ENCODE measurements at regions not wholly inside any gene's neighbourhood (a gene's known extent, or its start where the extent isn't known, plus 50 kb on each side); places are given as distances from the start of the nearest gene placed in this dataset.

DNA sequence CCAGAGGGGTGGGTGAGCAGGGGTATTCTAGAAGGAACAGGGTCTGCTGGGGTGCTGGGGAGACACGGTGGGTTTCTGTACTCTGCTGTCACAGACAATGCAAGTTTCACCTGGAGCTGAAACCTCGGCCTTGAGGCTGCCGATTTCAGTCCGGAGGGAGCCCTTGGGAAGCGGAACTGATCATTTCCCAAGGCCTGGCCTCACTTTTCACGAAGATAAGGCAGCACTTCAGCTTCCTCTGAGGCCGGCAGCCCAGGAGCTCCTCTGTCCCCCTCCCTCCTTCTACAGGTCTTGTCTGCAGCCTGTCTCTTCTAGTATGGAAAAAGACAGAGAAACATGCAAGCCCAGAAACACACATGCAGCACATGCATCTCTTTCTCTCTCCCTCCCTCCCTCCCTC lies 242.1 kb downstream of the CDC5L start:
- FAIRE-seq: no peak
- no peak for DNase-seq (ENCODE audit: low spot score in 2 of 2)

DNA sequence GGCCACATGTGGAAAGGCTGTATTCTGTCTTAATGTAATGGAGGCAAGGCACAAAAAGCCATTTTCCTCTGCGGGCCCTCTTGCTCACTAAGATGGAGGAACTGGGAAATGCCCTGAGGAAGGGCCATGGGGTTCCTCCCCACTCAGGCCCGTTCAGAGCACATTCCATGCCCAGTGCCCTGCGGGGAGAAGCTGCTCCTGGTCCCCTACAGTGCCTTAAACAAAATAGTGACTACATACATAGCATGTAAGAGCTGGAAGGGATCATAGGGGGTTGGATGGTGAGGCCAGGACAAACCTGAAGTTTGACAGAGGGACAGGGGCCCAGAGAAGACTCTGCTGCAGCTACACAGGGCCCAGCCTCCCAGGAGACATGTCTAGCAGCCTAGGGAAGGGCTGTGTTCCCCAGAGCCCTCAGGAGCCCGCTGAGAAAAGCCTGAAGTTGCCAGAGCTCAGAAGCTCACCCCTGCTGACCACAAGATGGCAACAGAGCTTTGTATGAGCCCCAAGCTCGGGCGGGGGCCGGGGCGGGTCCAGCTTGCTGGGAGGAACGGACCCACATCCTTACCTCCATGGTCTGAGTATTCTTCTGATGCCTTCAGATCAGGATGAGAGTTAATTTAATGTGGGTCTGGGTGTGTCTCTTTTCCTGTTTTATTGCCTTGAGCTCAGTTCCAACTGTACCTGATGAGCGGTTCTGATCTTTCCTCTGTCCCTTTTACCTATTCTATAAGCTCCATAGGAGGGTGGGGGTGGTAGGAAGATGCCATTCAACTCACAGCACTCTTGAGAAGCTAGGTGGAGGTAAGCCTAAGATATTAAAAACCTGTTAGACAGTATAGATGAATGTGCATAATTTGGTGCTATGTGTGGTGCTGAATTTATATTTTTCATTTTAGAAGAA lies 242.9 kb downstream of the CDC5L start:
- peak; percentile 19 to 56 for DNase-seq (ENCODE audit: low spot score in 2 of 2)
- no peak for FAIRE-seq

DNA sequence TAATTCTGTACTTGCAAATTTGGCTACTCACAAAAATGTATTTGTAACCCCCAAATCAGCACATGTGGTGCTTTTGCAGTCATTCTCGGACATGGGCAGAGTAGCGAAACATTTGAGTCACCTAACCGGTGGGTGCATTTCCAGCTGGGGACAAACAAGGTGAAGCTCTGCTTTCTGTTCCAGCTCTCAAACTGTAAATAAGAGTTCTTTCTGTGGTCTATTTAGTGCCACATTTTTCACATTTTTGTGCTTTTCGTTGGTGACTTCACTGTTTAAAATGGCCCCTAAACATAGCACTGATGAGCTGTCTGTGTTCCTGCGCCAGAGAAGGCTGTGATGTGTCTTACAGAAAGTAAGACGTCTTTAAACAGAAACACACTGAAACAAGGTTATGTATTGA lies 244.5 kb downstream of the CDC5L start:
- FAIRE-seq (no peak), DNase-seq (ENCODE audit: low spot score in 2 of 2) (no peak)

DNA sequence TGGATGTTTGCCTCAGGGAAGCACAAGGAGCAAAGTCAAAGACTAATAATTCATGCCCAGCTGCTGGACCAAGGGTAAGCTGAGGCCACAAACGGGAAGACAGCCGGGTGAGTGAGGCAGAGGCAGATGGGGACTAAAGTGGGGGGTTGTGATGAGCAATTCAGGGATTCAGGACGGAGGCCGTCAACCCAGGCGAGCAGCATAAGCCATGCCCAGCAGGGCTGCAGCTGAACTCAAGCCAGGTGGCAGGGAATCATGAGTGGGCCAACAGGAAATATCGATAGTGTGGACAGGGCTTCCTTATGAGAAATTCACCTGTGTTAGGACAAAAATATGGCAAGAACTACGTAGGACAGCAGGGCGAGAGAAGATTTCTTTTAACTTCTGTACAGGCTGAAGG lies 246.8 kb downstream of the CDC5L start:
- FAIRE-seq: no peak

DNA sequence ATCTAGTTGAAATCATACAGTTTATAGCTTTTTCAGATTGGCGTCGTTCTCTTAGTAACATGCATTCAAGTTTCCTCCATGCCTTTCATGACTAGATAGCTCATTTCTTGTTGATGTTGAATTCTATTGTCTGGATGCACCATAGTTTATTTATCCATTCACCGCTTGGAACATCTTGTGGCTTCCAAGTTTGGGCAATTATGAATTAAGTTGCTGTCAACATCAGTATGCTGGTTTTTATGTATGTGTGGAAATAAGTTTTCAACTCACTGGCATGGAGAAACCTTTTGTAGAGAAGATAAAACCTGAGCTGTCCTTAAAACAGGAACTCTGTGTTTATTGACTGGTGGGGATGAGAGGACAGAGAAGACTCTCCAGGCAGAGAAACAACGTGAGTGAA lies 248.0 kb downstream of the CDC5L start:
- FAIRE-seq (no peak), DNase-seq (ENCODE audit: low spot score in 2 of 2) (no peak)

More for the DNA sequence above, 246.8 kb downstream of the CDC5L start:
- DNase-seq (ENCODE audit: low spot score in 2 of 2): no peak

DNA sequence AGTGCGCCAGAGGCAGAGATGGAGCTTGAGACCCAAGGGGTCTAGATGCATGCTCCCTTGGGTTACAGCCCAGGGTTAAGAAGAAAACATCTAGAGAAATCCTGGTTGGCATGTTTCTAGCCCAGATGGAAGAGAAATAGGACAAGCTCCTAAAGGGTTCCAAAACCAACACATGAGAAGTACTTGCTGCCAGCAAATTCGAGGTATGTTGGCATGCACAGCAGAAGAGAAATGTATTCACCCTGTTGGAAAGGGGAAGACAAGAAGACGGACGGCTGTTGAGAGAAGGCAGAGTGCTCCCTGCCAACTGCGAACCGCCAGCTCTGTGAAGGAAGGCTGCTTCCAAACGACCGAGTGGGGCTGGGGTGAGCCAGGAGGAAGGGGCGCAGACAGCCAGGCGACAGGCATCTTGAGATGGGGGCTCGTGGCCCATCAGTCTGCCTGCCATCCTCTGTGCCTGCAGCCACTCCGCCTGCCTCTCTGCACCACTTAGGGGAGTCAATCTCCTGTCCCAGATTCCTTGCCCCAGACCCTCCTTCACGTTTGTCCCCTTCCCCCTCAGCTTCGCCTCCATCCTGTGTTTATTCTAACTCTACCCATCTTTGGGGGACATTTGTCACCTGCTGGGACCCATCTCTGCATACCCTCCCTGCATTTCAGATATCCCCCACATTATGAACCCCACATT lies 249.2 kb downstream of the CDC5L start:
- DNase-seq (ENCODE audit: low spot score in 2 of 2): no peak
- no peak for FAIRE-seq

DNA sequence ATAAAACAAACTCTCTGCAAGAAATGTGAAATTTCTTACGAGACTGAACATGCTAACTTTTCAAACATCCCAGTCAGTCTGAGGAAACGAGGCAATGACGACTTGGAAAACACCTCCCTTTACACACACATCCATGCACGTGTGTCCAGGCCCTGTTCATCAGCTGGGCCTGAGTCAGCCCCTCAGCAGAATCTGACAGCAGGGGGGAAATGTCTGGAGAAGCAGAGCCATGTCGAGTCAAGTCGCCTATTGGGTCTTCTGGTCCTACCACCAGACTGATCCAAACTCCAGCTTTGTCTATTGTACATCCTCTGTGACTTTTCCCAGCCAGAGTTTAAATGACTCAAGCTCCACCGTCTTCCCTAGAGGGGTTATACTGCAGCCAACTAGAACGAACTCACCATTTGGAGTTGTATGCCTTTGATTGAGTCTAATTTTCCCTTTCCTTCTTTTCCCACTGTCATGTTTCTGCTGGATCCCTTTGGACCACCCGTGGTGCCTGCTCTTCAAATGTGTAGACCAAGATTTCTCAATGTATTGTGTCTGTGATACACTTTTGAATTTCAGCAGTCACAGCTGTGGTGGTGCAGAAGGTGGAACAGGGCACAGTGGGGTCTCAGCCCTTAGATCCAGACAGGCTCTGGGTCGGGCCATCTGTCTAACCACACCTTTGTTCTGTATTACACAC lies 254.0 kb downstream of the CDC5L start:
- DNase-seq (ENCODE audit: low spot score in 2 of 2): no peak
- FAIRE-seq: no peak

DNA sequence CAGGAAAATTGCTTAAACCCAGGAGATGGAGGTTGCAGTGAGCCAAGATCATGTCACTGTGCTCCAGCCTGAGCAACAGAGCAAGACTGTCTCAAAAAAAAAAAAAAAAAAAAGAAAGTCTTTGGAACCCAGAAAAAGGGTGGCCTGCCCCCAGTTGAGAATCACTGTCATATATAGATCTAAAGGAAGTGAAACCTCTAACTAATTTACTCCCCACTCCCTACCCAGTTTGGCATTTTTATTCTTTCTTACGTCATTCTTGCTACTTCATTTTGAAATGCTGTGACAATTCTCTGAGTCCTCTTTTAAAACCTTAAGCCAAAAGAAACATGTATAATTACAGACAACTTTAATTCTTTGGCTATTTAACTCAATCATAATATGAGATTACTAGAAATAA lies 254.8 kb downstream of the CDC5L start:
- FAIRE-seq (no peak), DNase-seq (ENCODE audit: low spot score in 2 of 2) (no peak)

DNA sequence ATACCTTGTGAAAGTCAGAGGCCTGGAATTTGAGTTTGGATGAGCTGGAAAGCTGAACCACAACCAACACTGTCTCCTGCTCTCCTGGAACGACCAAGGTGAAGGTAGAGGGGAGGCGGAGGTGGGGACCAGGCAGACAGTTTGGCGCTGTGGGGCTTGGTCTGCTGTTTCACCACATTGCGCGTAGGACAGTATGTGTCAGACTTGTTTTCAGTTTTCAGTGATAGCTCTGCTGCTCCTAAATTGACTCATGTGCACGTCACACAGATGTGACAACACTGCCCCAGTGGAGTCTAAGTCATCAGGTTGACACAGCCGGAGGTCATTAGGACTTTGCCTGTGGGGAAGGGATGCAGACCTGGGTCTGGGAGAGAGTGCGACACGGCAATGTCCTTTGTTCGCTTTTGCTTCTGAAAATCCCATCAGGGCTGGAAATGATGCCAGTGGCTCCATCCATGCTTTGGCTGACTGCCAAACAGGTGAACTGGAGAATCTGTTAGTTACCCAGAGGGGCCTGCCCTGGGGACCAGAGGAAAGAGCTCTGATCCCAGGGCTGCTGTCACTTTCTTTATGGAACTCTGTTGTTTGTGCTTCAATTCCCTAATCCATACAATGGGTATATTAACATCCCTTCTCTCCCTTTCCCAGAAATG lies 255.5 kb downstream of the CDC5L start:
- FAIRE-seq (no peak), DNase-seq (ENCODE audit: low spot score in 2 of 2) (no peak)

DNA sequence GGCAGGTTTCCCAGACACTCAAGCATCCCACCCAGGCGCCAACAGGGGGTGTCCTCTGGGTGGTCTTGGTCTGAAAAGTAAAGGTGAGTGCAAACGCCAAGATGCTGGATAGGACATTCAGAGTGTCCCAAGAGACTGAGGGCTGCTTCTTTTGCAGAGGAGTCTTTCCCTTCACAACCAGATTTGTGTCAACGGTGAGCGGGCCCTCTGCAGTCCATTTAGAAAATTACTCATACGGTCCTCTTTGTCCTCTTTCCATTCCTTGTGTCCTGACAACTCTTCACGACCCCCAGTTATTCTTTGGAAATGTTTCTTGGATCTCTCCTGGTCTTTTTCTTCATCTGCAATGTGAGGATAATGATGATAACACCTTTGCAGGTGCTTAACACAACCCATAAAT lies 257.8 kb downstream of the CDC5L start:
- no peak for FAIRE-seq

DNA sequence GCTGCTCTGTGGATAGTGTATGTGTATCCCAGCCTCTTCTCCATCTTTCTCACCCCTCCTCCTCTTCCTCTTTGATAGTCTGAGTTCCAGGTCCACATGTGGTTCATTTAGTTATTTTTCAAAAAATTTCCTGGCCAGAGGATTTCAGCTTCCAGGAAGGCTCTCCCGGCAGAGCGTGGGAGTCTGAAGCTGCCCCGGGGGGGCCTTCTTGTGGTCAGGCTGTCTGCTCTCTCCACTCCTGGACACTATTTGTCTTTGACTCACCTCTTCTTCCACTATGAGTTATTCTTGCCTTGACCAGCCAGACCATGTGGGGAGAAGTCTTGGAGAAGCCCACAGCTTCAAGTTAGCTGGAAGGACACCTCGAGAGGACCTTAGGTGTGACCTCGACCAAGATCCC lies 258.8 kb downstream of the CDC5L start:
- FAIRE-seq: no peak
- DNase-seq (ENCODE audit: low spot score in 2 of 2): no peak

More for the DNA sequence above, 257.8 kb downstream of the CDC5L start:
- no peak for DNase-seq (ENCODE audit: low spot score in 2 of 2)

DNA sequence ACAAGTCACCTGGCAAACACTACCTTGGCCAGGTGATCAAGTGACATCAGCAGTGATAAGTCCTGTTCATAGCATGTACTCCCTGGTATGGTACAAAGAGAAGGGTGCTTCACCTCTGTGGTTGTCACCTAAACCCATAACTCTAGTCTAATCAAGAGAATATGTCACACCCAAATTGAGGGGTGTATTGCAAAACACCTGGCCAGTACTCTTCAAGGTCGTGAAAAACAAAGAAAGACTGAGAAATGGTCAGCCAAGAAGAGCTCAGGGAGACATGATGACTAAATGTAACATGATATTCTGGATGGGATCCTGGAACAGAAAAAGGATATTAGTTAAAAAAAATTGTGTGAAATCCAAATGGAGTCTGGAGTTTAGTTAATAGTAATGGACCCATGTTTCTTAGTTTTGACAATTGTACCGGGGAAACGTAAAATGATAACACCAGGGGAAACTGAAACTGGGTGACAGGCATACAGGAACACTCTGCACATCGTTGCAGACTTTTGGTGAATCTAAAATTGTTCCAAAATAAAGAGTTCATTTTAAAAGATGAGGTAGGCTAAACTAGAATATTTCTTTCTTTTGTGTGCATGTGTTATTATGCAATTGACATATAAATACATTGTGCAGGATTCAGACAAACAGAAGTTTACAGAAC lies 262.0 kb downstream of the CDC5L start:
- FAIRE-seq: no peak
- DNase-seq (ENCODE audit: low spot score in 2 of 2): no peak

DNA sequence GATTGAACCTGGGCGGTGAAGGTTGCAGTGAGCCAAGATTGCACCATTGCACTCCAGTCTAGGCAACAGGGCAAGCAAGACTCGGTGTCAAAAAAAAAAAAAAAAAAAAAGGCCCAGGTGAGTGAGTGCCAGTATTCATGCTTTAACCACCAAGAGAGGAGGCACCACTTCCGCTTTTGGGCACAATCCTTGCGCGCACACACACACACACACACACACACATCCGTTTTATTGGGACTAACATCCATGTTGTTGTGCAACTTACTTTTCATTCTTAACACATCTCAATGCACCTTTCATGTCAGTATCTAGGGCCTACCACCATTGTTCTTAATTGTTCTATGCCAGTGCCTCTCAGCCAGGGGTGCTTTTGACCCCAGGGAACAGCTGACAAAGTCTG lies 263.0 kb downstream of the CDC5L start:
- DNase-seq (ENCODE audit: low spot score in 2 of 2) (no peak), FAIRE-seq (no peak)

DNA sequence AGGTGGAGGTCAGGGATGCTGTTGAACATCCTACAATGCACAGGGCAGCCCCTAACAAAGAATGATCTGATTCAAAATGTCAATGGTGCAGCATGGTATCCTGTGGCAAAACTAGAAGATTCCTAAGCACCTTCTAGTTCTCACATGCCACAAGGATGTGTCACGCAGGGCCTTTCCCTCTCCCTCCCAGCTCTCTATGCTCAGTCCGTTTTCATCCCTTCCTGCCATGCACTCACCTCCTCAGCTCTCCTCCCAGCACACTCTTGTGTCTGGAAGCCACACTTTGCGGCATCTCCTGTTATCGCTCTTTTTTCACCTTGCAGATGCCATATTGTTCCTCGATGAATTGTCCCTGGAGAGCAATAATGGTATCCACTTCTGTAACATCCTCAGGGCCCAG lies 263.4 kb downstream of the CDC5L start:
- DNase-seq (ENCODE audit: low spot score in 2 of 2): no peak
- FAIRE-seq: no peak

DNA sequence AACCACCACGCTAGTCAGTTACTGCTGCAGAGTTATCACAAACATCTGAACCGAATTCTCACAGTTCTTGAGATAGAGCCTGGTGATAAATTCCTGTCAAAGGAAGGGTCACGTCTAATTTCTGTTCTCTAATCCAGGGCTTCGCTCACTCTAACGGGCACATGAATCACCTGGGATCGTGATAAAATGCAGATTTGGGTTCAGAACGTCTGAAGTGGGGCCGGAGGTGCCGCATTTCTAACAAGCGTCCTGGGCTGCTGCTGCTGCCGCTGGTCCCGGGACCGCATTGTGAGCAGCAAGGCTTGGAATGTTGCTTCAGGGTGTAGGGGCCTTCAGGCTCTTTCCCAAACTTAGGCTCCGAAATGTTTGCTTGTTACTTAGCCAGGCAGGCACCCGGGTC lies 264.1 kb downstream of the CDC5L start:
- FAIRE-seq (no peak), DNase-seq (ENCODE audit: low spot score in 2 of 2) (no peak)

DNA sequence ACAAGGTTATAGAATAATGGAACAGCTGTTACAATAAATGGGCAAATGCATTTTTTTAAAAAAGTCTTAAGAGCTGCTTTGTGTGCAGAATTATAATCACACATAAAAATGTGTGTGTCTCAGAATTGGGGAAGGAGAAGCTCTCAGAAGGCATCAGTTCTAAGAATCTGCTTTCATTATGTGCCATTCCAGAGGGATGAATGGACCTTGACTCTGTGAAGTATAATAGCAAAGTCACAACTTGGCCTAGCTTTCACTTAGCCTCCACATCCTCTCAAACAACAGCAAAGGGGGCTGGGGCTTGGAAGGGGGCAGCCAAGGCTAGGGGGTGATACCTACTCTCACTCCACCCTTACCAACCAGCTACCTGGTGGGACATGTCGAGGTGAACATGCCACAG lies 265.0 kb downstream of the CDC5L start:
- DNase-seq (ENCODE audit: low spot score in 2 of 2) (no peak), FAIRE-seq (no peak)

DNA sequence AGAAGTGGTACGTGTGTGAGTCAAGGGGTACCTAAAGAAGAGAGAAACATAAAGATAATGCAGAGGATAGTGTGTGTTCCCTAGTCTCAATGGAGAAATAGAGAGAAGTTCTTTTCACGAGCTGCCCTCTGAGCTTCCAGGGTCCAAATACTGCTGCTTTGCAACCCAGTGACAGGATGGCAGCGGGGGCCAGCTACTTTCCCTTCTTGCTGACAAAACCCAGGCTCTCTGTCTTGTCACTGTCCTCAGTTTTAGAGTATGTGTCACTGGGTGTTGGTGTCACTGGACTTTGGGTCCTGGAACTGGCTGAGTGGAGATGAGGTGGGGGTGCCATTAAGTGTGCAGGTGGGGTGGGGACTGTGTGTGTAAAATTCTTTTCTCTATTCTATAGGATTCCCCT lies 265.6 kb downstream of the CDC5L start:
- FAIRE-seq: no peak
- no peak for DNase-seq (ENCODE audit: low spot score in 2 of 2)

DNA sequence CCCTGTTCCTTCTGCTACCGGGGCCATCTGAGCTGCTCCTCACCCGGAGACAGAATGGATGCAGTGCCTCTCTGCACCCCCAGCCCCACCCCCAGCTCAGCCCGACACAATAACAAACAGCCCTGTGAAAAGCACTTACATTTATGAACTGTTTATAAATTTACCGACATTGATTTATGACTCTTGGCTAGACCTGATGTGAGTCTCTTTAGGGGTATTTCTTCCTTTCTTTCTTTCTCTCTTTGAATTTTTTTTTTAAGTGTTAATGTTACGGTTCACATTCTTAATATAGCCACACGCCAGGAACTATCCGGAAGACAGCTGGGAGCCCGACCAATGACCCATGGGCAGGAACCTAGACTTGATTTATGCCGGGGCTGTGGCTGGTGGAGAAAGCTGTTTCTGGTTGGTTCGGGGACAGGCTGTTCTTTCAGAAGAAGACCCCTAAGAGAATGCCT lies 266.3 kb downstream of the CDC5L start:
- no peak for DNase-seq (ENCODE audit: low spot score in 2 of 2)
- no peak for FAIRE-seq

DNA sequence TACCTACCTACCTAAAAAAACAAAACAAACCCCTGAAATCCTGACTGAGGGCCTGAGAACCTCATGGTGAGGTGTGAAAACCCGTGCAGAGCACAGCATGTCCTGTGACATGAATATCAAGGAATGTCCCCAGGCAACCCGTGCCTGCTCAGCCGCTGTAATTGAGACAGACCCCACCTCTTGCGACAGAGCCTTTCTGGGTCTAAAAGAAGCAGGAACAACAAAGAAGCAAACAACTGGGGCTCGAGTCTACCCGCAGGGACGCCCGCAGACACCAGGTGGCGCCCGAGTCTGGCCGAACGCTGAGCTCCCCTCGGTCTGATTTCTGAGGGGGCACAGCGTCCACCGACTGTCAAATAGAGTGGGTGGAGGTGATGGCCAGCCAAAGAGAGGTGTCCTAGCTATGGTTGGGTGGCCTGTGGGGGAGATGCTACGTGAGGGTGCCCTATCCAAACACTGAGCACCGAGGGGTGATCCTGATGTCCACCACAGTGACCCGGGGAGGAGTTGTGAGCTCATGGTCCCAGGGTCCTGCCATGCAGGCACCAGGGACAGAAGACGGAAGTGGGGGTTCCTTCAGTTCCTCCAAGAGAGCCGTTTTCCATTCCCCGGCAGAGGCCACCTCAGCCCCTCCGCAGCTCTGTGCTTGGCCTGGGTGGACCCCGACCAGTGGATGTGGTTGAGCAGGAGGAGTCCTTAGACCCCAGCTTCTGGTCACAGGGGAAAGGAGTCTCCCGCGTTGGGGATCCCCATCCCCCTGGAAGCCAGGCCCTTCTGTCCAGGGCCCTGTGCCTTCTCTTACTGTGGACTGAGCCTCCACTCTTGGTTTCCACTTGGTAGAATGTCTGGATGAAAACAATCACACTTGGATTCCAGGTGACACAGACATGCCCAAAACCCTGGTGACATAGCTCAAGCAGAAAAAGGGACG lies 268.2 kb downstream of the CDC5L start:
- FAIRE-seq (no peak), DNase-seq (ENCODE audit: low spot score in 2 of 2) (peak; percentile 33 to 74)

Data from frontal cortex (tissue), 3 donors.